ENCODE measurements at regions not wholly inside any gene's neighbourhood (a gene's known extent, or its start where the extent isn't known, plus 50 kb on each side); places are given as distances from the start of the nearest gene placed in this dataset.

- in situ Hi-C loops (cut with MboI; ENCODE audit: low sequenced_read_pairs): no loop called here
Observed at GRCh38 chr4:42205541-42205940, 53.1 kb upstream of the BEND4 start.

GRCh38 chr4:42216664-42217063 lies 64.2 kb upstream of the BEND4 start:
- in situ Hi-C loops (cut with MboI; ENCODE audit: low sequenced_read_pairs): no loop called here

DNA sequence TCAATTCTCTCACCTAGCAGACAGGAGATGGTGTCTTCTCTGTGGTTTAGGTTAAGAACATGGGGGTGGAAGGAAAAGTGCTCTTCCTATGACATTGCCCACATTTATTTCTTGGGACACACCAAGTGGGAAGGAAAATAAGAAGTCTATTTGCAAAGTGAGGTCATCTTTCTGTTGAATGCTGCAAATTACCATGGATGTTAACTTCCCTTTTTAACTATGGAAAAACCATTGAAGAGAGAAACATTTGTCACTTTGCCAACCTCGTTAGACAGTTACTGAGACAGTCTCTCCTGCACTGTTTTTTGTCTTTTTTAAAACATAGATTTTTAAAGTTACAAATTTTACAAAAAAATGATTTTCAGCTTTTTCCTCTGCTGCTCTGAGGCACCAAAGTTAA lies 72.8 kb upstream of the BEND4 start:
- in situ Hi-C loops (cut with MboI; ENCODE audit: low sequenced_read_pairs): no loop called here

- in situ Hi-C loops (cut with MboI; ENCODE audit: low sequenced_read_pairs): no loop called here
Observed at GRCh38 chr4:42234817-42235216, 82.4 kb upstream of the BEND4 start.

- in situ Hi-C loops (cut with MboI; ENCODE audit: low sequenced_read_pairs): no loop called here
Observed at GRCh38 chr4:42235304-42236021, 83.0 kb upstream of the BEND4 start.

- in situ Hi-C loops (cut with MboI; ENCODE audit: low sequenced_read_pairs): no loop called here
Observed at GRCh38 chr4:42237010-42237409, 84.6 kb upstream of the BEND4 start.

DNA sequence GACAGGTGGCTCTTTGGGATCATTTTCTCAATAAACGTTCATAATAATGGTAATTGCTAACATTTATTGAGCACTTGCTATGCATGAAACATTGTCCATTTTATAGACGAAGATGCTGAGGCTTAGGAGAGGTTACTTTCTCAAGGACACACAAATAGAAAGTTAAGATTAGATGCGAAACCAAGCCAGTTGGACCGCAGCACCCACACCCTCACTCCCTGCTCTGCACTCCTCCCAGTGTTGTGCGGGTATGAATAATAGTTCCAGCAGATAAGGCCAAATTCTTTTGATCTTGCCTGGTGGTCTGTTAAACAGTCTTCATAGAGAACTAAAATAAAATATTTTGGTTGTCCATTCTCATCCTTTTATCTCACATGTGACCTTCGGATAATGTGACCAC lies 85.0 kb upstream of the BEND4 start:
- in situ Hi-C loops (cut with MboI; ENCODE audit: low sequenced_read_pairs): no loop called here

DNA sequence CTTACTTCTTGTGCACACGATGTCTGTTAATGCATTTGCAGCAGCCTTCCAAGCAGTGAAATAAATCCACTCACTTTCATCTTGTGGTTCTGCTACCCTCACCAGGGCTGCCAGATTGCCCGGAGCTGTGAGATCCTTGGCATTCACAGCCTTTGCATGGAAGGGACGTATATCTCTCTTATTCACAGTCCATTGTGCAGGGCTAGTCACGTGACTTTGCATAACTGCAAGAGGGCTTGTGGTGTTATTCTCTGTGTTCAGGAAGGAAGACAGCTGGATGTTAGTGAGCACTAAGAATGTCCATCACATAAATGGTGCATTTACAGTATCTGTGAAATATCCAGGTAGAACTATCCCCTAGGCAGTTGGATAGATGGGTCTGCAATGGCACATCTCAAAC lies 96.5 kb upstream of the BEND4 start:
- in situ Hi-C loops (cut with MboI; ENCODE audit: low sequenced_read_pairs): no loop called here

GRCh38 chr4:42252315-42252714 lies 99.9 kb upstream of the BEND4 start:
- in situ Hi-C loops (cut with MboI; ENCODE audit: low sequenced_read_pairs): loop anchor here (25.0 kb wide), 1 partner anchor 290 kb away; no protein-coding TSS in a partner anchor

DNA sequence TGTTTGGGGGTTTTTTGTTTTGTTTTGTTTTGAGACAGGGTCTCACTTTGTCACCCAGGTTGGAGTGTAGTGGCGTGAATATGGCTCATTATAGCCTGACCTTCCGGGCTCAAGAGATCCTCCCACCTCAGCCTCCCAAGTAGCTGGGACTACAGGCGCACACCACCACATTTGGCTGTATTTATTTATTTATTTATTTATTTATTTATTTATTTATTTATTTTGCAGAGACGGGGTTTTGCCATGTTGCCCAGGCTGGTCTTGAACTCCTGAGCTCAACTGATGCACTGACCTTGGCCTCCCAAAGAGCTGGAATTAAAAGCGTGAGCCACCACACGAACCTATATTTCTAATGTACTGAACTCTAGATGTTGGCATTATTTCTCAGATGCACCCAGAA lies 105.2 kb upstream of the BEND4 start:
- in situ Hi-C loops (cut with MboI; ENCODE audit: low sequenced_read_pairs): loop anchor here (25.0 kb wide), 1 partner anchor 295 kb away; no protein-coding TSS in a partner anchor

DNA sequence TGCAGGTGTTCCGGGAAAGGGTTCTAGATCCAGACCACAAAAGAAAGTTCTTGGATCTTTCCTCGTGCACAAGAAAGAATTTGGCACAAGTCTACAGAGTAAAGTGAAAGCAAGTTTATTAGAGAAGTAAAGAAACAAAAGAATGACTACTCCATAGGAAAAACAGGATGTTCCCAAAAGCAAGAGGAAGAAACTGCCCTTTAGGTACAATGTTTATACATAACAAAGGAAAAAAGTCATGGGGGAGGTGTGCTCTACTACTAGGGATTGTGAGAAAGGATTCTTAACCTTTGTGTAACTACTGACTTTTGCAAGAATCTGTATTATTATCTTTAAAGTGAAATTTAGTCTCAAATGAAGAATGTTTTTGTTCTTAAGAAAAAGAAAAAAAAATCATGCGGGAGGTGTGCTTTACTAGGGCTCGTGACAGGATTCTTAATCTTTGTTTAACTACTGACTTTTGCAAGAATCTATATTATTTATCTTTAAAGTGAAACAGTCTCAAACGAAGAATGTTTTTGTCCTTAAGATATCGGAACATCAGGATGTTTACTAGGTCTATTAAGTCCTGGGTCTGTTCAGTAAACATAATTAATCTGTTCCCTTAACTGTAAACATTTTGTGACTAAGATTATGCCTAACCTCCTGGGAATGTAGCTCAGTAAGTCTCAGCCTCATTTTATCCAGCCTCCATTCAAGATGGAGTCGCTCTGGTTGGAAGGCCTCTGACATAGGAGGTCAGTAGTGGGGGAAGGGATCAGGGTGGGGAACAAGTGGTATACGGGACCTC lies 110.4 kb upstream of the BEND4 start:
- in situ Hi-C loops (cut with MboI; ENCODE audit: low sequenced_read_pairs): loop anchor here (25.0 kb wide), 1 partner anchor 301 kb away; no protein-coding TSS in a partner anchor

DNA sequence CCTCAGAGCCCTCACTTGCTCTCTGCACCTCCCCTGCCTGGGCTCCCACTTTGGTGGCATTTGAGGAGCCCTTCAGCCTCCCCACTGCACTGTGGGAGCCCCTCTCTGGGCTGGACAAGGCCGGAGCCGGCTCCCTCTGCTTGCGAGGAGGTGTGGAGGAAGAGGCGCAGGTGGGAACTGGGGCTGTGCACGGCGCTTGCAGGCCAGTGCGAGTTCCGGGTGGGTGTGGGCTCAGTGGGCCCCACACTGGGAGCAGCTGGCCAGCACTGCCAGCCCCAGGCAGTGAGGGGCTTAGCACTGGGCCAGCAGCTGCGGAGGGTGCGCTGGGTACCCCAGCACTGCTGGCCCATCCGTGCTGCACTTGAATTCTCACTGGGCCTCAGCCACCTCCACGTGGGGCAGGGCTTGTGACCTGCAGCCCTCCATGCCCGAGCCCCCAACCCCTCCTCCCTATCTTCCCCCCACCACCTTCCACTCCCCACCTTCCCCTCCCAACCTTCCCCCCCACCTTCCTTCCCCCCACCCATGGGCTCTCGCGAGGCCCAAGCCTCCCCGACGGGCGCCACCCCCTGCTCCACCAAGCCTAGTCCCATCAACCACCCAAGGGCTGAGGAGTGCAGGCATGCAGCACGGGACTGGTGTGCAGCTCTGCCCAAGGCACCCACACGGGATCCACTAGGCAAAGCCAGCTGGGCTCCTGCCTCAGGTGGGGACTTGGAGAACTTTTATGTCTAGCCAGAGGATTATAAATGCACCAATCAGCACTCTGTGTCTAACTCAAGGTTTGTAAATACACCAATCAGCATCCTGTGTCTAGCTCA lies 113.5 kb upstream of the BEND4 start:
- in situ Hi-C loops (cut with MboI; ENCODE audit: low sequenced_read_pairs): loop anchor here (25.0 kb wide), 1 partner anchor 304 kb away; no protein-coding TSS in a partner anchor

DNA sequence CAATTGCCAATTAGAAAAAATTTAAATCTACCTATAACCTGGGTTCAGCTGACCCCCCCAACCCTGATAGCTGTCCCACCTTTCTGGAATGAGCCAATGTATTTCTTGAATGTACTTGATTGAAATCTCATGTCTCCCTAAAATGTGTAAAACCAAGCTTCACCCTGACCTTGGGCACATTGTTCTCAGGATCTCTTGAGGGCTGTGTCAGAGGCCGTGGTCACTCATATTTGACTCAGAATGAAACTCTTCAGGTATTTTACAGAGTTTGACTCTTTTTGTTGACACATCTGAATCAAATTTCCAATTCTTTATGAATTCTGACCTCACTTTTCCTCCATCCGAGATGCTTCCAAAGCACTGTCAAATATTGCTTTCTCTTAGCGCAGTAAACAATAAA lies 115.3 kb upstream of the BEND4 start:
- in situ Hi-C loops (cut with MboI; ENCODE audit: low sequenced_read_pairs): loop anchor here (25.0 kb wide), 1 partner anchor 305 kb away; no protein-coding TSS in a partner anchor

DNA sequence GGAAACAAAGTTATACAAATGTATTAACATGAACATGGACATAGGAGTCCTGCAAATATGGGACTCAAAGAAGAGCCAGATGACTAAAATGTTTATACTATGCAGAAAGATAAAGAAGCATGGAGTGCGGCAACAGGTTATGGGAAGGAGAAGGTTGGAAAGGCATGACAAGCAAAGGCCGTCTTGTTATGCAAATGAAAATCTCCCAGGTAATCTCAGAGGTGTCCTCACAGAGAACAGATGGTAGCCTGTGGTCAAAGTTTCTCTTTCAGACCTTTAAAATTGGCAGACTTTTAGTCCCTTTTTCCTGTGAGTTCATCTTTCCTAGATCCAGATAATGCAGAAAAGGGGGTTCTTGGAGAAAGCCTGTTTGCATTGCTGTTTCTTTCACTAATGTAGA lies 116.4 kb upstream of the BEND4 start:
- in situ Hi-C loops (cut with MboI; ENCODE audit: low sequenced_read_pairs): loop anchor here (25.0 kb wide), 1 partner anchor 307 kb away; no protein-coding TSS in a partner anchor

- in situ Hi-C loops (cut with MboI; ENCODE audit: low sequenced_read_pairs): loop anchor here (25.0 kb wide), 1 partner anchor 309 kb away; no protein-coding TSS in a partner anchor
Observed at GRCh38 chr4:42271096-42271495, 118.6 kb upstream of the BEND4 start.

DNA sequence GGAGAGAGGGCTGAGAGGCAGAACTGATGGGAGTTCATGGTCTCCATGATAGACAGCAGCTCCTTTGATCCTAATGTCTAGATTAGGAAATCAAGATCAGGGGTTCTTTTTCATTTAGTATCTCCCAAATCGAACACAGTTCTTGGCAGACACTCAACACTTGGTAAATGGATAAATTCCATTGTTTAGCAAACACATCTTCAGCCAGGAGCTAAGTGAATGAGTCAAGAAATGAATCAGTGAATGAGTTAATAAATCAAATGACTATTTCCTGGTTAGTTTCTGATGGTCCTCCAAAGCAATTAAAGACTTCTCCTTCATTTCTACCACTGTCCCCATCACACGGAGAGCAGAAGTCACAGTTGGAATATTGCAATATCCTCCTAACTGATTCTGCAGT lies 120.0 kb upstream of the SHISA3 start:
- in situ Hi-C loops (cut with MboI; ENCODE audit: low sequenced_read_pairs): no loop called here

DNA sequence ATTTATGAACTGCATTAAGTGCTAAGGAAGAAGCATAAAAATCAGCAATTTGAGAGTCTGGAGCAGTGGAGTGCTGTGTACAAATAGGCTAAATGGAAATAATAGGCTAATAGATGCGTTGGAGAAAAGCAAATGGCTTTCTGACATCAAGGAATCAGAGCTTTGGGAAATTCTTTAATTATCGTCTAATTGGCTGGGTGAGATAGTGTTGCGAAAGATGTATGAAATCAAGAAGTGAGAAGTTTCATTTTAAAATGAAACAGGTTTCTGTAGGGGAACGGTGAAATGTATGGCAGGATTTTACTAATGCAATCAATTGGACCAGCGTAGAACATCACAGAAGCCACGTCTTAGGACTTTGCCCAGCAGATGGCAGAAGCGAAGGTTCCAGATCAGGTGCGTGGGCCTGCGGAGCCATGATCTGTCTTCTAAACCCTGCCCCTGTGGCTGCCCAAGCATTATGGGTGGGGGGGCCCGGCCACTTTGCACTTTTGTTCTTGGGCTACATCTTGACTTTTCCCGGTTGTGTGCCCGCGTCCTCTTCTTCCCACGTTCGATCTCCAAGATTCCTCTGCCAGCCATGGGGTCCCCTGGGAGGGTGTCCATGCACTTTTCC lies 118.5 kb upstream of the SHISA3 start:
- in situ Hi-C loops (cut with MboI; ENCODE audit: low sequenced_read_pairs): no loop called here

- in situ Hi-C loops (cut with MboI; ENCODE audit: low sequenced_read_pairs): loop anchor here (10.0 kb wide), 1 partner anchor 234 kb away; no protein-coding TSS in a partner anchor
Observed at GRCh38 chr4:42280327-42281095, 116.8 kb upstream of the SHISA3 start.

DNA sequence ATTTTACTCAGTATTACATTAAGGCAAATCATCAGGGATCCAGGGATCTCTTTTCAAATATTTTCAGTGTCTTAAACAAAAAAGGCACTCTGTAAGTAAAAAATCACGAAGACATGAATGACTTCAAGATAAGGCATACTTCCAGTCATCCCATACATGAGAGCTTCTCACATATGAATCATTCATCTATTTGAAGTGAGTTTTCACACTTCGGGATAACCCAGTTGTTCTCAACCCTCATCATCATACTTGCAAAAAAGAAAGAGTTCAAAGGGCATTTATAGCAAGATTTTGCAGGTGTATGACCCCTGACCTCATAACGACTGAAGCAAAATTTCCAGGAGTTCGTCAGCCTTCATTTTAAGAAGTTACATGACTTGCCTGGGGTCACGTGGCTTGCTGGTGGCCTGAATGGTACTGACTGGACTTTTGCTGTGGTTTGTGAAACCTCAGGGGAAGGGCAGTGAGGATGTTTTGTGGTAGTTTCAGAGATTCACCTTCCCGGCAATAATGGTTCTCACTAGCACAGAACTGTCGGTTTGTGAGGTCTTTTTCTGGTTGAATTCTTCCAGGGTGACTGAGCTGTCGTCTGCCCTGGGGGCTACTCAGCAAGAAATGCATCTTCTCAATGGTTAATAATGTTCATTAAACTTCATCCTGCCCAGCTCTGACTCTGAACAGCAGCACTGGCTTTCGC lies 115.8 kb upstream of the SHISA3 start:
- in situ Hi-C loops (cut with MboI; ENCODE audit: low sequenced_read_pairs): loop anchor here (10.0 kb wide), 1 partner anchor 233 kb away; no protein-coding TSS in a partner anchor

Data from HL-60/S4 (cell line).